MV-4-11 (cell line): ENCODE measurements at regions not wholly inside any gene's neighbourhood (a gene's known extent, or its start where the extent isn't known, plus 50 kb on each side); places are given as distances from the start of the nearest gene placed in this dataset.
"Not testable (repeated sequence)": the region's sequence is repeated elsewhere in the genome, so short reads cannot be mapped to it uniquely, and the experiment has no call there.

Source experiments
- DNase-seq: peaks from one replicate; lab custom pipeline; 2025; lab: John Stamatoyannopoulos, UW

DNA sequence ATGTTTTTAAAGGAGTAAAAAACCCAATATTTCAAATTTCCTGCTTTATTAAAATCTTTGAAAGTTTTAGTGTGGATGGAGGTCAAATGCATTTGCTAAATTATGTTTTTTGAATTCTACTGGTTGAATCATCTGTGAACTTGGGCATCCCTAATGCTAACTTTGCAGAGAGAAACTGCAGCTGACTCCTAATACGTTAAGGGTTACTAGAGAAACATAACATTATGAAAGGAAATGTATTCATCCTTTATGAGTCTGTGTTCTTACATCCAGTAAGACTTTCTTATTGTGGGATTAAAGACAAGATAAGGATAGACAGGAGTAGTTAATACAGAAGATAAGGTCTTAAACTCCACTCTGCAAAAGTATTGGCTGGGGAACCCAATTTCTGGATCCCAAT lies 140.6 kb downstream of the FAM124B start:
- DNase-seq: no peak

DNA sequence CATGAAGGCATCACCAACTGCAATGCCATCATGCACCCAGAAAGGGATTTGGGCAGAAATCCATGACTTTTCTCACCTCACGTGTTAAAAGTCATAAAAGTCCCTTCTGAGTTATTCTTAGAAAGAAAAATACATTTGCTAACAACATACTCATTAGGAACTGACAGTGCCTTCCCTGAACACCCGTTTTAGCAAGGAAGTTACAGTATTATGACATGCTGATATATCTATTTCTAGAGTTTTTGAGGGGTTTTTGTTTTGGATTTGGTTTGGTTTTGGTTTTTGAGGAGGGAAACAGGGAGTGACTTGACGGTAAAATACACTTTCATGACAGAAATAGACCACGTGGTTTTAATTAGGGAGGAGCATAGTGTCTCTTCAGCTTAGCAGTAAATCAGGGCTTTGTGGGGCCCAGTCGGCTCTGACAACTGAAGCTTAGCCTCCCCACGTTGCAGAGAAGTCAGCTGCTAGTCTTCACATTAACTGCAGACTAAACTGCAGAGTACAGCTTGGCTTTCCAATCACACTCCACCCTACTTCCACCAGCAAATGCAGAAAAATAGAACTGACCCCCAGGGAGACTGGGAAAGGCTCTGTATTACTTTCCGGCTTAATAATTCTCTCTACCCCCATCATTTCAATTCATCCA lies 141.4 kb downstream of the FAM124B start:
- peak; percentile 51 for DNase-seq

DNA sequence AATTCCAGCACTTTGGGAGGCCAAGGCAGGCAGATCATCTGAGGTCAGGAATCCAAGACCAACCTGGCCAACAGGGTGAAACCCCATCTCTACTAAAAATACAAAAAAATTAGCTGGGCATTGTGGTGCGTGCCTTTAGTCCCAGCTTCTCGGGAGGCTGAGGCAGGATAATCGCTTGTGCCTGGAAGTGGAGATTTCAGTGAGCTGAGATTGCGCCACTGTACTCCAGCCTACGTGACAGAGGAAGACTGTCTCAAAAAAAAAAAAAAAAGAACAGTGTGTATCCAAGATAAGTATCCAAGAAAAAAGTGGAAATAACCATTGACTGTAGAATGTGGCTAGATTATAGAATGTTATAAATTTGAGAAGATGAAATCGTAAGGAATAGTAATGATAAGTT lies 142.1 kb downstream of the FAM124B start:
- DNase-seq: no peak

DNA sequence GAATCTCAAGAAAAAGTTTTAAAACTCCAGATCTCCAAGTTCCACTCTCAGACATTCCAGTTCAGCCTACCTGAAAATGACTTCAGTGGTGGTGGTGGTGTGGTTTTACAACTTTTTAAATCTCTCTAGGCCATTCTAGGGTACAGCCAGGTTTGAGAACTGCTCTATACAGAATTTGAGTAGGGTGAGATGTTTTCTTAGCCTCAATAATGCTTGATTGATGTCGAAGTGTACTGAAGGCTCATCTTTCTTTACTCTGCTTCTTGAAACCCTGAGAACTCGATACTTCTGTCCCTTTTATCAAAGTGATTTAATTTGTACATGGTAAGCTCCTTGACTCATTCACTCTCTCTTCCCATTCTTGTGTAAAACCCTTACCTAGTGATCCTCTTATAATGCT lies 143.8 kb downstream of the FAM124B start:
- DNase-seq: no peak

DNA sequence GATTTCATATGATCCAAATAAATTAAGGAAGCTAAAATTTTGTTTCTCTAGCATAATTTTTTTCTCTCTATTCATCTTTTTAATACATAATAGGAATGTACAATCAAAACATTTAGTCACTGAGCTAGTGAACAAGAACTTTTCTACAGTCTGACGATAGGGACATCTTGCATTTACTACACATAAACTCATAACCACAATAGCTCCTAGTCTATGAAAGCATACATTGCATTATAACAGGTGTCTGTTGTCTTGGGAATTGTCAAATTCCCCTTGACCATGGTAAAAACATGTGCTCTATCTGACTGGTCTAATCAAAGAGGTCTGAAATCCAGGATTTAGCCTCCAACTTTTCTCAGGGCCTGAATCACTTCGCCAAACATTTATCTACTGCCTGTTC lies 144.8 kb downstream of the FAM124B start:
- DNase-seq: no peak

DNA sequence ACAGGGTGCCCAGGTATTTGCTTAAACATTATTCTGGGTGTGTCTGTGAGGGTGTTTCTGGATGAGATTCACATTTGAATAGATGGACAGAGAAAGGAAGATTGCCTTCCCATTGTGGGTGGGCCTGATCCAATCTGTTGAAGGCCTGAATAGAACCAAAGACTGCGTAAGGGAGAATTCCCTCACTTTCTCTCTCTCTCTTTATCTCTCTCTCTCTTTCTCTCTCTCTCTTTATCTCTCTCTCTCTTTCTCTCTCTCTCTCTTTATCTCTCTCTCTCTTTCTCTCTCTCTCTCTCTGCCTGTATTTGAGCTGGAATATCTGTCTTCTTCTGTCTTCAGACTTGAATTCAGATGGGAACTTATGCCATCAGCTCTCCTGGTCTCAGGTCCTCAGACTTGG lies 148.4 kb downstream of the FAM124B start:
- no peak for DNase-seq

DNA sequence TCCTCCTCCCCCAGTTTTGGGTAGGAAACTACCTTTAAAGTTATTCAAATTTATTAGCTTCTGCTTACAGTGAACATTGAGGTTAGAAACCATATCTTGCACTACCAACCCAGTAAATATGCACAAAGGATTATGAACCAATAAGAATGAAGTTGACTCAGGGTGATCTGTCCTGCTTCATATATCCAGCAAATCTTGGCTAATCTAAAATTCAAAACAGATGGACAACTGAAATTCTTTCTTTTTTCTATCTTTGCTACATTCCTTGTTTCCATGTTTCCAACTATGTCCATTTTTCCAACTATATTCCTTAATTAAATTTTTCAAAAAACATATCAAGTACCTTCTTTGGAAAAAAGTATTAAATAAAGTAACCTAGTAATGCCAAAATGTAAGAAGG lies 149.3 kb downstream of the FAM124B start:
- no peak for DNase-seq

DNA sequence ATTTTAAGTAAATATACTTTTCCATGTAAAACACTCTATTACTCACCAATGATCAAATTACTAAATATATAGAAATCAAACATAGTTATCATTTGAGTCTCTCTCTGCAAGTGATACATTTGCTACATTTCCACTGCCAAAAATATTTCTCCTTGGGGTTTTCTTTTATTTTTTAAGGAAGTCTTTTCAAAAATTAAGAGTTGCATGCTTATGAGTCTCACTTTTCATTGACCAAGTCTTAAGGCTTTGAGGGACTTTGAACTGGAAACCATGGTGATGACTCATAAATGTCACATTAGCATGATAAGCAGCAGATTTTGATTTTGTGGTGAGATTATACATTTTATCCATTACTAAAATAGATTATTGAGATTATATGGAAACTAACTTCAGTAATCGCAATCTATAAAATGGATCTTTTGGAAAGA lies 152.9 kb downstream of the FAM124B start:
- DNase-seq: no peak

DNA sequence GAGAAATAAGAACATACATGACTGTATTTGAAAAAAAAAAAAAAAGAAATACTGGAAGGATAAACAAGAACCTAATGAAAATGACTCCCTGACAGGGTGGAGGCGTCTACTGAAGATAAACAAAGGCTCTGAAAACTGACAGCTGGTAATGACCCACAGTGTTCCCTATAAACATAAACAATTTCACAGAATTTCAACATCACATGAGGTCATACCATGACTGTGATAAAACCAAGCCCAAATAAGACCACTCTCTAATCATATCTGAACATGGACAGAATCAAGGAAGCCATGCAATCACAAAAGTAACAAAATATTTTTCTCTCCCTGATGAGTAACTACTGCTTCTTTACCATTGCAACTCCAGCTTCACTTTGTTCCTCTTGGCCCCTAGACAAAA lies 159.3 kb downstream of the FAM124B start:
- DNase-seq: no peak

DNA sequence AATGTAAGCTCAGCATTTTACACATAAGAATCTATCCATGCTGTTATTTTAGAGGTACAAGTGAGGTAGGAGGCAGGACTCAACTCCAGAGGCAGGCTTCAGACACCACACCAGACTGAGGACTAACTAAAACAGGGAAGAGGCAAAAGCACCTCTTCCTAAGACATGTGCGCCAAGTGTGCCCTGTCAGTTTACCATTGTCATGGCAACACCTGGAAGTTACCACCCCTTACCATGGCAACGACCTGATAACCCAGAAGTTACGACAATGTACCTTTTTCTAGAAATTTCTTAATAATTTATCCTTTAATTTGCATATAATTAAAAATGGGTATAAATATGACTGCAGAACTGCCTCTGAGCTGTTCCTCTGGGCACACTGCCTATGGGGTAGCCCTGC lies 160.1 kb downstream of the FAM124B start:
- DNase-seq: no peak

DNA sequence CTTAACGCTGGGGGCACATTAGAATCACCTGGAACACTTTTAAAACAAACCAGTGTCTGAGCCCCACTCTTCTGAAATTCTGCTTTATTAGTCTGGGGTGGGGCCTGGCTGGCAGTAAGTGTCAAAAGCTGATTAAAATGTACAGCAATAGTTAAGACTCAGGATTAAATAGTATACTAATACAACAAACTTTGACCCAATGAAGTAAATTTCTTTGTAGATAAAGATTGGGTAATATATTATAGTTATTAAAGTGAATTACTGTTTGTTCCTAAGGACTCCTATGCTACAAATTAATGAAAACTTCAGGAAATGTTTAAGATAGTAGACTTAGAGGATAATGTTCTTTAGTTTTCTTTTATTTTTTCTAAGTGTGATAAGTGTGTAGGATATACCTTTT lies 160.9 kb downstream of the FAM124B start:
- no peak for DNase-seq

DNA sequence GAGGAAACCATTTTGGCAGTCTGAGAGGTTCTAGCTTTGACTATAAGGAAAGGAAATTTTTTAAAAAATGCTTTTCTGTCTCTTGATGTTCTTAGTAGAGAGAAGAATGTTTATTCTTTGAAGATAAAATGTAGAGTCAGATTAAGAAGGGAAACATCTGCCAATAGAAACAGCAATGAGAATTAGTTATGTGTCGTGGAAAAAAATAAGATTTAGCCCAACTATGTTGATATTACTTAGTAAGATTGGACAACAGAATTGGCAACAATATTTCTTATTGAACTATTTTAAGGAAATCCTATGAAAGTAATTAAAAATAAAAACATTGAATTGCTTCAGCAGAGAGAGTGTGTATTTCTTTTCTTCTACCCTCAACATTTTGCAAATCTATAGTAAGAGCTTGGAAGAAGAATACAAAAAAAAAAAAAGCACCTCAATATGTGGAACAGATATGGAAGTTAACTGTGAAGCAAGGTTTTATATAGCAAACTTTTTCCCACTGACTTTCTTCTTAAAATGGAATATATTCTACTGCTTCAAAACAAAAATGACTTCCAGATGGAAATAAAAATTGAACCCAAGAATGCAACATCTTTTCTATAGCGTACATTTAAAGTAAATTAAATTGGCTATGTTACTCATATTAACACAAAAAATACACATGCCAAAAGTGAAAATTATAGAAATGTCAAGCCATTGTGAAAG lies 177.9 kb downstream of the FAM124B start:
- DNase-seq: no peak

DNA sequence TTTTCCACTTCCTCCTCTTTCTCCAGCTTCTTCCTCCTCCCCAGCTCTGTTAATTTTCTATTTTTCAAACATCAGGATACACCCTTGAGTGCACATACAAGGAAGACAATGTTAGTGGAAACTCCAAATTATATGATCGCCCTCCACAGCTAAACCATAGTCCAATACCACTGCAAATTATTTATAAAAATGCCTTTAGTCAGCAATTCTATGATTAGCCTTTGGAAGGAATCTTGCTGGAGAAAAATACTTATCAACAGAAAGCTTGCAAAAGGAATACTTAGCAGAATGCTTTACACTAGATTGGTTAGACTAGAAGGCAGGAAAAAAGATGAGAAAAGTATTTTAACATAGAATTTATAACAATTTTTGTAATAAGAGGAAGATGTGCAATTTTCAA lies 178.9 kb downstream of the FAM124B start:
- DNase-seq: no peak

DNA sequence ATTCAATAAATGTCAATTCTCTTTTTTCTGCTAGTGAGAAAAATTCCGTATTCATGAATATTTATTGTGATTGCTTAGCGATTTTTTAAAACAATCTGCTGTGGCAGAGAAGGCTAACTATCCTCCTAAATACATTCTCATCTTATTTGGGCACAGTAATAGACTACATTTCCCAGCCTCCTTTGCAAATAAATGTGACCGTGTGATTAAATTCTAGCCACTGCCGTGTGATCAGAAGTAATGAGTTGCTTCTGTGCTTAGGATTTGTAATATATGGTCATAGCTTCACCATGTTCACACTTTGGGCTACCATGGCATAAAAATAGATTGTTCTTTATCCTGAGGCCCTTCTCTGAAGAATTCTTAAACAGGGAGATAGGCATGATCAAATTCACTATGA lies 179.6 kb downstream of the FAM124B start:
- no peak for DNase-seq

DNA sequence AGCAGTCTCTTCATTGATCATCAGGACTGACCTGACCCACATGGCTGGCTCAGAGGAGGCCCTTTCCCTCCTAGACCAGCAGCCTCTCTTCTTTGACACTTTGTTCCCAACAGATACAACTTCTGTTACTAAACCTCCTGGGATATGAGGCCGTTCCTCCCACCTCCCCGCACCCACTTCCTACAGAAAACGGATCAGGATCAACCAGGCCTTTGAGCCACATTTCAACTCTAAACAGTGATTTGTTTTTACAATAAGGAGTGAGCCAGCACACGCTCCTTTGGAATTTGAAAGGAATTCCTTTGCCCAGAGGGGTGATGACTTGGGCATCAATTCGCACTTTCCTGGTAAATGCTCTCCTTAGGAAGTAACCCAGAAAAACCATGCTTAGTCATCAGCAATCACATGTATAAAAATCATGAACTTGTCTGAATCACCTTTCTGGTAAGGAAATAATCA lies 180.4 kb downstream of the FAM124B start:
- DNase-seq: no peak

DNA sequence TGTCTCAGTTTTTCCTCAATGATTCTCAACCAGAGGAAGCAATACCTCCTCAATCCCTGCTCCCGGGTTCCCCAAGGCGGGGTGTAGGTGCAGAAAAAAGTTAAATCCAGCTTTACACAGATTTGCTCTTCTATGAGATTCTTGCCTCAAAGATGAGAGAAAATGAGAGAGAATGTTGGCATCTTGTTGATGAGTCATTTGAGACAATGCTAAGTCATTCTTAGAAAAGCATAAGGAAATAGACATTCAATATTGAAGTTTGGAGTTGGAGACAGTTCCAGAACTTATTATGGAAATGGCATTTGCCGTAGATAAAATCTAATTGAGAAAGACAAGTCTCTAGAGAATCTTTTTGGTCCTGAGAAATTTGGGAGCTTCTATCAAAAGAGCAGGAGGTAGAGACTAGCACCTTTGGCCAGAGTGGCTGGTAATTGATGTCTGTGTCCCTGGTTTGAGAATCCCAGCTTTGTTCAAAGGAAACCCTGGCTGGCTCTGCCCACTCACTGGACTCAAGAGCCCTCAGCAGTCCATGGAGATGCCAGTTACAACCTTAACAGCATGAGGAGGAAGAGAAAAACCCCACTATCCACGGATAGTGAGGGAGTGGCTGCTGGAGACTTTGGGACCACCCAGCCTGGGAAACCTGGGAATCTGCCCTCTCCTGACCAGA lies 181.2 kb downstream of the FAM124B start:
- no peak for DNase-seq

DNA sequence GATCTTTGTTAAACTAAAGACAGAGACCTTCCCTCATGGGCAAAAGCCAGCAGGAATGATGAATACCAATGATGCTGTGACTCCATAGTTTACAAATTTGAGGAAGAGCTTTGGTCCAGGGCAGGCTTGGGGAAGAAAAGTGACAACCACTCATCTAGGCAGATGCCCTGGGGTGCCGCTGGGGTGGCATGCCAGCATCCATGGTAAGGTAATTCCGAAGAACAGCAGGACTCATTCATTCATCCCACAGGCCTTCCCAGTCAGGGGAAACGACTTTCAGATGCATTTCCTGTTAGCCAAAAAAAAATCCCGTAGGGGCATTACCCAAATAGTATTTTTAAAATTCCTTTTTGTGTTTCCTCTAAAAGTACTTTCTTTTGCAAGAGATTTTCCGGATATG lies 180.7 kb upstream of the SERPINE2 start:
- DNase-seq: no peak

DNA sequence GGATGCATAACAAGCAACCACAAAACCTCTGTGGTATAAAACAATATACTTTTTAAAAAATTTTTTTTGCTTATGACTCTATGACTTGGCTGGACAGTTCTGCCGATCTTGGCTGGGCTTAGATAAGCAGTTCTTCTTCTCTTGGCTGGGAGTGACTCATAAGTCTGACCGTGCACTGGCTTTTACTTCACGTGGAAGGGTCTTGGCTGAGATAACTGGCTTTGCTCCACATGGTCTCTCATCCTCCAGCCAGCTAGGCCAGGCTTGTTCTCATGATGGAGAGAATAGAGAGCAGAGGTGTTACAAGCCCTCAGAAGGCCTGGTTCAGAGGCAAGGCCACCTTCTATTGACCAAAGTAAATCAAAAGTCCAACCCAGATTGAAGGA lies 178.9 kb upstream of the SERPINE2 start:
- DNase-seq: no peak

DNA sequence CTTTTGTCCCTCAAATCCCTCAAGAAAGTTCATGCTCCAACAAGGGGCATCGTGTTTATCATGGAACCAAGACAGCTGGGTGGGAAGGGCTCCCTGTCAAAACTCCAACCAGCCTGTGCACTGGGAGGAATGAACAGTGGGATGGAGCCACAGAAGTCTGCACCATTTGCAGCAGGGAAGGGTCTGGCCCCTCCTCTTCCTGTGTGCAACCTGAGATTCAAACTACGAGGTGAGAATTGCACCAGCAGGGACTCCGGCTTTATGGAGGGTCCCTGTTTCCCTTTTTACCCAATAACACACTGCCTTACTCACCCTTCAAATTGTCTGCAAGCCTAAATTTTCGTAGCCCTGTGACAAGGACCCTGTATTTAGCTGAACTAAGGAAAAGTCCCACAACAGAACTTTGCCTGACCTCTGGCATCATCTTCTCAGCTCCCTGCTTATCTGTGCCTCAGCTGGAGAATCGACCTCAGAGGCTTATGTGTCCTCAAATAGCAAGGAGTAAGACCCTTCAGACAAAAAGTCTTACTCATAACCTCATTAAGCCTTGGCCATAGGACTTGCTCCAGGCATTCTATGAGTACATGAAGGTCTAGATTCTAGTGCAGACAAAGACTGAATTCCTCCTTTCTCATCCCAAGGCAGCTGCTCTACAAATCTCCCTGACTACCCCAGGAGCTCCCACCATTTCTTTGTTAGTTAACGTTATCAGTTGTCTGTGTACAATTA lies 178.3 kb upstream of the SERPINE2 start:
- no peak for DNase-seq

DNA sequence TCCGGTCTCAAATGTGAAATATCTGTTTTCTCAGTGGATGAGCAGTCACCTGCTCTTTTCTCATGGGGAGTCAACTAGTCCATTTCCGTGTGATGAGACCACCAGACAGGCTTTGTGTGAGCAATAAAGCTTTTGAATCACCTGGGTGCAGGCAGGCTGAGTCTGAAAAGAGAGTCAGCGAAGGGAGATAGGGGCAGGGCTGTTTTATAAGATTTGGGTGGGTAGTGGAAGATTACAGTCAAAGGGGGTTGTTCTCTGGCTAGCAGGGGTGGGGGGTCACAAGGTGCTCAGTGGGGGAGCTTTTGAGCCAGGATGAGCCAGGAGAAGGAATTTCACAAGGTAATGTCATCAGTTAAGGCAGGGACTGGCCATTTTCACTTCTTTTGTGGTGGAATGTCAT lies 176.5 kb upstream of the SERPINE2 start:
- DNase-seq: not testable (repeated sequence)

DNA sequence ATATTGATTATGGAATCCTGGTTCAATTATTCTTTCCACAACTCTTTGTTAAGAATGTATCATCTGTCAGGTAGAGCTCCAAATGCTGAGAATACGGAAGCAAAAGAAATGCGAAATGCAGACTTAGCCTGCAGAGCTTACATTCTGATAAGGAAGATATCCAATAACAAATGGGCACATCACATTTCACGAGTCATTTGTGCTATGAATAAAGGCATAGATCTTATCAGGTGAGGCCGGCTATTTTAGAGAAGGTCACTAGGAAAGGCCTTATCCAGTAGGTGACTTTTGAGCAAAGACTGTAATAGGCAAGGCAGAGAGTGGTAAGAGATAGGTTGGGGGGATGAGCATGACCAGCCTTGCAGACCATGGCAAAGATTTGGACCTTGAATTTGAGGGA lies 174.3 kb upstream of the SERPINE2 start:
- no peak for DNase-seq

DNA sequence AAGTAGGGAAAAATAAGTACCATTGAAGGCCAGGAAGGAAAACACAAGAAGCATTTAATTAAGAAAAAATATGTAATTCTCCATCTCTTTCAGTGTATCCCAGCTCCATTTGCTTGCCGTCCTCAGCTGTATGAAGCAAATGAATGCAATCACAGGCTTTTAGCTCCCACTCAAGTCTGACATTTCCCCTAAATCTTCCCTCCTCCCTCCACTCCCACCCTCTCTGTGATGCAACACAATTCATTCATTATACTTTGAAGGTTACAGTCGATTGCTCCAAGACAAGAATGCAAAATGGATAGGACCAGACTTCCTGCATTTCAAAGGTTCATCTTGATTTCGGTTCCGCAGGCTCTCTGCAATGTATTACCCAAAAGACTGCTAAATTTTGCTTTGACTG lies 172.7 kb upstream of the SERPINE2 start:
- no peak for DNase-seq

DNA sequence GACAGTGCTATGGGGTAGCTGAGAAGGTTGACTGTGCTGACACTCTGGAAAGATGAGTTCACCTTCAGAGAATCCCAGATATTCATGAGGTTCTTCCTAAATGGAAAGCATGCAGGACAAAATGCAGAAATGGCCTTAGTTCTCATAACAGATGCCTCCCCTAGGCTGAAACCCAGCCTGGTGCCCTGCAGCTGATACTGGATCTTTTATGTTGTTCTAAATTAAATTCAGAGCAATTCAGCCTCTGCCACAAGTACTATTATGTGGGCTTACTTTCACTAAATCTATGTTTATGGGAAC lies 172.0 kb upstream of the SERPINE2 start:
- DNase-seq: no peak
